ENCODE measurements at regions not wholly inside any gene's neighbourhood (a gene's known extent, or its start where the extent isn't known, plus 50 kb on each side); places are given as distances from the start of the nearest gene placed in this dataset.
A peak's percentile ranks its signal among the peaks of the same experiment; 100 is the strongest.

- no peak for DNase-seq (ENCODE audit: low spot score)
- Histone ChIP-seq H3K27ac (no peak overlapping the region), H3K4me3 (no peak overlapping the region)
- no peak for TF ChIP-seq CTCF (IDR thresholded peaks at IDR 0.05)
Measured at GRCh38 chr10:125359401-125359800, 199.0 kb upstream of the CTBP2 start.

DNA sequence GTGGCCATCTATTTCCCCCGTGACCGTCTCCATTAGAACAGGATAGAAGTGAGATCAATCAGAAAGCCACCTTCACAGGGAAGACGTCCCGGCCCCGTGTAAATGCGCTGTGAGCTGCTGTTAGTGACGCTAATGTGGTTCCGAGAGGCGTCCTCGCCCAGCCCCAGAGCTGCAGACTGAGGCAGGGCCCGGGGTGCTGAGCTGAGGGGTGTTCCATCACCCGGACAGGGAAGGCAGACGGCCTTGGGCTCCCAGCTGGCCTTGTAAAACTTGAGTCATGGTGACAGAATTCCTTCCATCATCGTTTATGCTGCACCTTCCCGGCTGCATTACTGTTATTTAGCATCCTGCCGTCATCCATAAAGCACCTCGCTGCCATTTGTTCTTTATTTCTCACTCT is 195.3 kb upstream of the CTBP2 start:
- no peak overlapping the region for H3K27ac ChIP-seq
- TF ChIP-seq CTCF (IDR thresholded peaks at IDR 0.05) = no peak
- DNase-seq (ENCODE audit: low spot score) = no peak
- no peak overlapping the region for H3K4me3 ChIP-seq

DNA sequence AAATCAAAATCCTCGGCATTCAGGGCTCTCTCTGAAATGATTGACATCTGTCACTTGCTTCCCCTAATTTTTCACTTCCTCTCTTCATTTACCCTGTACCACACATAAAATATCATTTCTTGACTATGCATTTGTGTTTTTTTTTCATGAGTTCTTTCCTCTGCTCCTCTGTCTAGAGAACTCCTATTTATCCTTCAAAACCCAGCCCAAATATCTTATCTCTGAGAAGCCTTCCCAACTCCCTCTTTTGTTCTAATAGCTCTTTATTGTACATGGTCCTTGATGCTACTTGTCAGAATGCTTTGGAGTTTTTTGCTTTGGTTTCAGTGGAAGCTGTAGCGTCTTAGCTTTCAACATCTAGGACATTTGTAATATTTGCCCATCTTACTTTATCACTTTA is 190.2 kb upstream of the CTBP2 start:
- H3K4me3 ChIP-seq = no peak overlapping the region
- no peak for TF ChIP-seq CTCF (IDR thresholded peaks at IDR 0.05)
- DNase-seq (ENCODE audit: low spot score) = no peak
- H3K27ac ChIP-seq = no peak overlapping the region

- H3K27ac ChIP-seq = no peak overlapping the region
- no peak for DNase-seq (ENCODE audit: low spot score)
- no peak overlapping the region for H3K4me3 ChIP-seq
- no peak for TF ChIP-seq CTCF (IDR thresholded peaks at IDR 0.05)
Measured at GRCh38 chr10:125348536-125348935, 188.2 kb upstream of the CTBP2 start.

DNA sequence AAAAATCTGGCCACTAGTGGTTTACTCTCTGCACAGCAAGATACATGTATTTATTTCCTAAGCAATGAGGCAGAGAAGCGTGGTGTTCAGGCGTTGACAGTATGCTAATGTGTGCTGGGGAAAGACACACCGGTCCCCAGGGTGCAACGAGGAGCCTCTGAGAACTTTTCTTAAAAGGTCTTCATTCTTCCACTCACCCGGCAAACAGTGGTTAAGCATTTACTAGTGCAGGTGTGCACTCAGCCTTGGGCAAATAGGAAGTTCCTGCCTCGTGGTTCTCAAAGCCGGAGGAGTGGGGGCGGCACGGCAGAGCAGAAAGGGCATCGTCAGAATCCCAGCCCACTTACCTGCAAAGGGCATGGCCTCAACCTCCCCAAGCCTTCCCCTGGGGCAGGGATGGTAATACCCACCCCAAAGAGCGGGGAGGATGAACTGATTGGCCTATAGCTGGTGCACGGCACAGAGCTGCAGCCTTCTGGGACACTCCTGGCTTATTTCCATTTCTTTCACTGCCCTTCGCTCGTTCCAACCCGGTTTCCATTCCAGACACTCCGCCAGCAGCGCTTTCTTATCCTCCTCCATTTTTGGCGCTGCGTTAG is 184.3 kb upstream of the CTBP2 start:
- no peak for DNase-seq (ENCODE audit: low spot score)
- H3K4me3 ChIP-seq = no peak overlapping the region
- no peak for TF ChIP-seq CTCF (IDR thresholded peaks at IDR 0.05)
- H3K27ac ChIP-seq = no peak overlapping the region

DNA sequence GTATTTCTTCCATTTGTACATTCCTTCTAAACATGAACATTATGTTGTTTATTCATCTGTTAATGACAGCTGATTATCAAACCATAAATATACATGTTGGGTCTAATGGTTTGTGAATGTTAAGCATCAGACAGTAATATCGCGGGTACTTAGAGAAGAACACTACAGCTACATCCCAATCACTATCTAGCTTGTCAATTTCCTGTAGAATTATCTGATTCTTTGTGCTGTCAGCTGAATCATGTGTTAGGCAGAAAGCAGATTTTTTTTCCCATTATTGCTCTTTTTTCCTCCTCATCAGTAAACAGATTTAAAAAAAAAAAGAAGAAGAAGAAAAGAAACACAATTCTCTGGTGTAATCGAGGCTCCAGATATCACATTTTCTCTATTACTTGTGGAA is 183.6 kb upstream of the CTBP2 start:
- H3K4me3 ChIP-seq = no peak overlapping the region
- H3K27ac ChIP-seq = no peak overlapping the region
- TF ChIP-seq CTCF (IDR thresholded peaks at IDR 0.05) = no peak
- DNase-seq (ENCODE audit: low spot score) = no peak

GRCh38 chr10:125343118-125343925 is 183.0 kb upstream of the CTBP2 start:
- Histone ChIP-seq H3K4me3 (no peak overlapping the region), H3K27ac (no peak overlapping the region)
- peak; percentile 31 for TF ChIP-seq CTCF (IDR thresholded peaks at IDR 0.05)
- DNase-seq (ENCODE audit: low spot score) = no peak
